ENCODE measurements at regions not wholly inside any gene's neighbourhood (a gene's known extent, or its start where the extent isn't known, plus 50 kb on each side); places are given as distances from the start of the nearest gene placed in this dataset.

GRCh38 chr10:128178302-128178958, 52.2 kb upstream of the MKI67 start:
- peak; percentile 66 for TF ChIP-seq CTCF (IDR thresholded peaks at IDR 0.05; ENCODE audit: low read depth, low read length, missing control alignments)
- no peak overlapping the region for H3K4me3 ChIP-seq (replicated peaks; ENCODE audit: low read depth, low read length)
- DNase-seq (ENCODE audit: extremely low read depth, low read depth) = no peak

- H3K4me3 ChIP-seq (replicated peaks; ENCODE audit: low read depth, low read length) = no peak overlapping the region
- DNase-seq (ENCODE audit: extremely low read depth, low read depth) = no peak
- no peak for TF ChIP-seq CTCF (IDR thresholded peaks at IDR 0.05; ENCODE audit: low read depth, low read length, missing control alignments)
Measured at GRCh38 chr10:128180843-128181242, 54.6 kb upstream of the MKI67 start.

- no peak for DNase-seq (ENCODE audit: extremely low read depth, low read depth)
- TF ChIP-seq CTCF (IDR thresholded peaks at IDR 0.05; ENCODE audit: low read depth, low read length, missing control alignments) = no peak
- no peak overlapping the region for H3K4me3 ChIP-seq (replicated peaks; ENCODE audit: low read depth, low read length)
Measured at GRCh38 chr10:128185627-128186026, 59.4 kb upstream of the MKI67 start.

- TF ChIP-seq CTCF (IDR thresholded peaks at IDR 0.05; ENCODE audit: low read depth, low read length, missing control alignments) = no peak
- no peak for DNase-seq (ENCODE audit: extremely low read depth, low read depth)
- no peak overlapping the region for H3K4me3 ChIP-seq (replicated peaks; ENCODE audit: low read depth, low read length)
Measured at GRCh38 chr10:128186959-128187787, 61.0 kb upstream of the MKI67 start.

GRCh38 chr10:128187788-128188185, 61.6 kb upstream of the MKI67 start:
- no peak for DNase-seq (ENCODE audit: extremely low read depth, low read depth)
- no peak overlapping the region for H3K4me3 ChIP-seq (replicated peaks; ENCODE audit: low read depth, low read length)
- TF ChIP-seq CTCF (IDR thresholded peaks at IDR 0.05; ENCODE audit: low read depth, low read length, missing control alignments) = no peak

- H3K4me3 ChIP-seq (replicated peaks; ENCODE audit: low read depth, low read length) = no peak overlapping the region
- no peak for DNase-seq (ENCODE audit: extremely low read depth, low read depth)
- TF ChIP-seq CTCF (IDR thresholded peaks at IDR 0.05; ENCODE audit: low read depth, low read length, missing control alignments) = no peak
Measured at GRCh38 chr10:128189176-128189575, 63.0 kb upstream of the MKI67 start.

Measured in HFF-Myc (cell line).